HG02870 (cell line): ENCODE measurements at regions not wholly inside any gene's neighbourhood (a gene's known extent, or its start where the extent isn't known, plus 50 kb on each side); places are given as distances from the start of the nearest gene placed in this dataset.
A peak's percentile ranks its signal among the peaks of the same experiment; 100 is the strongest.
"Not testable (repeated sequence)": the region's sequence is repeated elsewhere in the genome, so short reads cannot be mapped to it uniquely, and the experiment has no call there.

Experiments used
- ATAC-seq: cut with Tn5 transposase; IDR thresholded peaks from one replicate; pipeline ENCODE4 v1.9.1; 2021; ENCODE audit warnings: mild to moderate bottlenecking, moderate library complexity; ENCODE audit not compliant: unreplicated experiment

DNA sequence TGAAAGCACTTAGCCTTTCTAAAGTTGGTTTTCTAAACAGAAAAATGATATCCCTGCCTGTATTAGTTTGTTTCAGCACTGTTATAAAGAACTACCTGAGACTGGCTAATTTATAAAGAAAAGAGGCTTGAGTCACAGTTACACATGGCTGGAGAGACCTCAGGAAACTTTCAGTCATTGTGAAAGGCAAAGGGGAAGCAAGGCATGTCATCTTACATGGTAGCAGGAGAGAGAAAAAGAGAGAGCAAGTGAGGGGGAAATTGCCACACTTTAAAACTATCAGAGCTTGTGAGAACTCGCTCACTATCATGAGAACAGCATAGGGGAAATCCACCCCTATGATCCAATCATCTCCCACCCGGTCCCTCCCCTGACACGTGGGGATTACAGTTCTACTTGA is 64.9 kb downstream of the FAM170A start:
- no peak for ATAC-seq

DNA sequence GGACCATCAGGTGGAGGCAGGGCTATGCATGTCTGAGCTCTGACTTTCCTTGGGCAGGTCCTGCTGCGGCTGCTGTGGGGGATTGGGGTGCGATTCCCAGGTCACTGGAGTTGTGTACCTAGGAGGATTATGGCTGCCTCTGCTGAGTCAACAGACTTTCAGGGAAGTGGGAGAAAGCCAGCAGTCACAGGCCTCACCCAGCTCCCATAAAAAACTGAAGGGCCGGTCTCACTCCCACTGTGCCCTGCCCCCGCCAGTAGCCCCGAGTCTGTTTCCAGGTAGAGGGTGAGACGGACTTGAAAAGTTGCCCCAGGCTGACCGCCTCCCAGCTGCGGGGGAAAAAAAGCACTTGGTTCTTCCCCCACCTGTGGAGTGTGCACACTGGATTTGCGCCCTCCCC is 76.7 kb downstream of the FAM170A start:
- no peak for ATAC-seq

DNA sequence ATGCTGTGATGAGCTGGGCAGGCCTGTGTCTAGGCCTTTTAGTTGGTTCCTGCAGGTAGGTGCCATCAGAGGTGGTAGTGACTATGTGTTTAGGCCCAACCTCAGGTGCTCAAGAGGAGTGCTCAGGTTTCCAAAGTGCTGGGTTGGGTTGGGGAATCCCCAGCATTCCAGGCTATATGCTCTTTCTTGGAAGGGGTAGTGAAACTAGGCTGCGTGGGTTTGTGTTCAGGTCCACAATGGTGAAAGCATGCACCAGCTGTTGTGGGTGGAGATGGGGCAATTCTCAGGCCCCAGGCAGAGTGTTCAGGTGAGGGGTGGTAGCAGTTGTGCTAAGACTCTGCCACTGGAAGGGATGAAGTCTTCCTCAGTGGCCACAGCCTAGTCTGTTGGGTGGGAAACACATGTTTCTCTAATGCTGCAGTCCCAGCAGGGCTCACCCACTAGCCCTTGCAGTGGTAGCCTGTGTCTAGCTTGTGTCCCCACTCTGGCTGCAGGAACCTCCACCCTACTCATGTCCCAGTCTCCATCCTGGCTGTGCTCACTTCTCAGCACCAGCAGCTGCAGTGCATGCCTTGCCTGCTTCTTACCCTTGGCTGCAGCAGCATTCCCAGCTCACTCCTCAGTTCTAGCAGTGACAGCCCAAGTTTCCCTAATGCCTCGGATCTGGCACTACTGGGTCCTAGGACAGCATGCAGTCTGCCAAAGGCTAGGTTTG is 78.9 kb downstream of the FAM170A start:
- ATAC-seq = no peak

DNA sequence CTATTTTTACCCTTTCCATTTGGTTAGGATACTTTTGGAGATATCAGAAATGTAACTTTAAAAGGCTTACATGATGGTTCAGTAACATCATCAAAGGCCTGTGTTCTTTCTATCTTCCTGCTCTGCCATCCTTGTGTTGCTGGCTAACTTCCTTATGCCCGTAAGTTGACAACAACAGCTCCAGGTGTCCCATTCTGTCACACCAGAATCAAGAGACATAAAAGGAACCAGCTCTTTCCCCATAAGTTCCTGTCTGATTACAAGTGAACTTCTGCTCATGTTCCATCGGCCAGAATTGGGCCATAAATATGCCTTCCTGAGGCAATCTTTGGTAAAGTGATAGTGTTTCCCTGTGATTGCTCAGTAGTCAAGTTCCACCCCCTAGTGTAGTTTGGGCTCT is 92.4 kb downstream of the FAM170A start:
- no peak for ATAC-seq

DNA sequence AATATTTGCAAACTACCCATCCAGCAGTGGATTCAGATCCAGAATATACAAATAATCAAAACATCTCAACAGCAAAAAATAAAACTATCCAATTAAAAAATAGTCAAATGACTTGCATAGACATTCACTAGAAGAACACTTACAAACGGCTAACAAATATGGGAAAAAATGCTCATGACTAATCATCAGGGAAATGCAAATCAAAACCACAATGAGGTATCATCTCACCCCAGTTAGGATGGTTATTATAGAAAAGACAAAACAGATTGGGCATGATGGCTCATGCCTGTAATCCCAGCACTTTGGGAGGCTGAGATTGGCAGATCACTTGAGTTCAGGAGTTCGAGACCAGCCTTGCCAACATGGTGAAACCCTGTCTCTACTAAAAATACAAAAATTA is 95.9 kb downstream of the FAM170A start:
- not testable (repeated sequence) for ATAC-seq

DNA sequence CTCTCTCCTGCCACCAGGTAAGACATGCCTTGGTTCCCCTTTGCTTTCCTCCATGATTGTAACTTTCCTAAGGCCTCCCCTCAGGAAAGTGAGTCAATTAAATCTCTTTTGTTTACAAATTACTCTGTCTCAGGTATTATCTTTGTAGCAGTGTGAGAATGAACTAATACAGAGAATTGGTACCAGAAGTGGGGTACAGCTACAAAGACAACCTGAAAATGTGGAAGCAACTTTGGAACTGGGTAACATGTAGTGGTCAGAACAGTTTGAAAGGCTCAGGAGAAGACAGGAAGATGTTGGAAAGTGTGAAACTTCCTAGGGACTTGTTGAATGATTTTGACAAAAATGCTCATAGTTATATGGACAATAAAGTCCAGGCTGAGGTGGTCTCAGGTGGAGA is 97.2 kb downstream of the FAM170A start:
- ATAC-seq = no peak

DNA sequence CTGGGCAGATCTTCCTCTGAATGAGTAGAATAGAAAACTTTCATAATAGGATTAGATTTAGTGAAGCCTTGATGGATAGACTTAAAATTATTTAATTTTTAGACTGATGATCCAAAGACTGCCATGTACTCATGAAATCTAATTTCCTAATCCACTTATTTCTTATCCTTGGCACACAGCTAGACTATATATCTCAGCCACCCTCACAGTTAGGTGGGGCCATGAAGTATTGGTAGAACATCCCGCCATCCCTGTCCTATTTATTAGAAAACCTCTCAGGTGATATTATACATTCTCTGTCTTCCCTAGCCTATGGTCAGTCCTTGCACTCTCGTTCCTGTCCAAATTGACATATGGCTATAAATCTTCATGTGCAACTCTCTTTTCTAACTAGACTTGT is 110.9 kb downstream of the FAM170A start:
- no peak for ATAC-seq

DNA sequence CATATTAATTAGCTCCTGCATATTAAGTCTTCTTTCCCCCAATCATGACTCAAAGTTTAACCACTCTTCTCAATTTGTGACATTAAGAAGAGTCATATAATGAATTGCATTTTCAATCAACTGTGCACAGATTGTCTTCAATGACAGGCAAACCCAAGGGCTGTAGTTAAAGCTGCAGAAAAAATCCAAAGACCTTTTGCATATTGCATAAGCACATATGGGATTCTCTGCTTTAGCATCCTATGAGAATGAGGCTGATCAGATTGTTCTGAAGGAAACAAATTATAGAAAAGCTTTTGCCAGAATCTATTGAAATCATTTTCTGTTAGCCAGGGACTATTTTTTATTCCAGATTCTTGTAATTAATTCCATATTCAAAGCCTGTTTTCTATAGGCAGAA is 112.3 kb downstream of the FAM170A start:
- no peak for ATAC-seq

DNA sequence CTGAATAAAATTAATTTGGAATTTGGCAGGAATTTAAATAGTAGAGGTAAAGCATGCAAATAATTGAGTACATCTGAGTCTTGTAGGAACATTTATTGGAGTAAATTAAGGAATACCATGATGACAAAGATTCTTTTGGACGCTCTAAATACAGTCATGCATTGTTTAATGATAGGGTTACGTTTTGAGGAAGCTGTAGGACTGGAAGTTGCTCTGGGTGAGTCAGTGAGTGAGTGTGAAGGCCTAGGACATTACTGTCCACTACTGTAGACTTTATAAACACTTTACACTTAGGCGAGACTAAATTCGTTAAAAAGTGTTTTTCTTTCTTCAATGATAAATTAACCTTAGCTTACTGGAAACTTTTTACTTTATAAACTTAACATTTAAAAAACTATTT is 113.0 kb downstream of the FAM170A start:
- ATAC-seq = no peak

DNA sequence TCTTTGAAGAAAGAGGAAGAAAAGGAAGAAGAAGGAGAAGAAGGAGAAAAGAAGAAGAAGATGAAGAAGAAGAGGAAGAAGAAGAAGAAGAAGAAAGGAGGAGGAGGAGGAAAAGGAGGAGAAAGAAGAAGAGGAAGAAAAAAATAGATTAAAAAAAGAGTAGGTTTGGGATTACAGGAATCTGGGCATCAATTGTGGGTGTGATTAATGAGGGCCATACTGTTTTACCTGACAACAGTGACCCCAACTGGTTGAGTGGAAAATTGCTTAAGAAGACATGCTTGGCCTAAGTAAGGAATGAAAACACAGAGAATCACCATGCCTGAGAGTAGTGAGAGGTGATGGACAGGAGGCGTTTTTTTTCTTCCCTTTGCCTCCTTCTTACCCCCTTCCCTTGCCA is 114.6 kb downstream of the FAM170A start:
- peak; percentile 86 for ATAC-seq

DNA sequence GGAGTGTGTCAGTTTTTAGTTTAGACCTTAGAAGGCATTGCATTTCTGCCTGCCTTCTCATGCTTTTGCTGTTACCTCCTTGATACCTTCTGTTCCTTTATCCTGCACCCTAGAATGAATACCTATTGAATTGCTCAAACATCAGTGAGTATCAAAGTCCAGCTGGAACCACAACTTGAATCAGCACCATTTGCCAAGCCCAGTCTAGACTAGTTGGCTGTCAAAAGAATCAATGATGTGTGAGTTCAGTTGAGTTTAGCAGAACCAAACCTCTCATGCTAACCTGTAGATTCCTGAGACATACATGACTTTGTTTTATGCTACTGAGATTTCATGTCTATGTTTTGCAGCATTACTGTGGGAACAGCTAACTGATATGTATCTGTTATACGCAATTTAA is 116.6 kb downstream of the FAM170A start:
- no peak for ATAC-seq

DNA sequence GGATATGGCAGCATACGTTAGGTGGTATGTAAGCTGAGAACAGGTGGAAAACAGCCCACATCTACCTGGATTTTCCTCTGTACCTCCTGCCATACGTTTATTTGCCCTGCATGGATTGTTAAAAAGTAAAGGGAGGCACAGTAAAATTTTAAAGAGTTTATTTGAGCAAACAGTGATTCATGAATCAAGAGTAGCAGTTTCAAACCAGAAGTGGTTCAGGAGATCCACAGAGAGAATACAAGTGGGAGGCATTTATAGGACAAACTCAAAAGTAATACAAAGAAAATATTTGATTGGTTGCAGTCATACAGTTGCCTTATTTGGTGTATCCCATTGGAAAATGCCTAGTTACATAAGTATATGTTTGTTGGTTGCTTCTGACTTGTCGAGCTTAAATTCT is 117.6 kb downstream of the FAM170A start:
- ATAC-seq = no peak

DNA sequence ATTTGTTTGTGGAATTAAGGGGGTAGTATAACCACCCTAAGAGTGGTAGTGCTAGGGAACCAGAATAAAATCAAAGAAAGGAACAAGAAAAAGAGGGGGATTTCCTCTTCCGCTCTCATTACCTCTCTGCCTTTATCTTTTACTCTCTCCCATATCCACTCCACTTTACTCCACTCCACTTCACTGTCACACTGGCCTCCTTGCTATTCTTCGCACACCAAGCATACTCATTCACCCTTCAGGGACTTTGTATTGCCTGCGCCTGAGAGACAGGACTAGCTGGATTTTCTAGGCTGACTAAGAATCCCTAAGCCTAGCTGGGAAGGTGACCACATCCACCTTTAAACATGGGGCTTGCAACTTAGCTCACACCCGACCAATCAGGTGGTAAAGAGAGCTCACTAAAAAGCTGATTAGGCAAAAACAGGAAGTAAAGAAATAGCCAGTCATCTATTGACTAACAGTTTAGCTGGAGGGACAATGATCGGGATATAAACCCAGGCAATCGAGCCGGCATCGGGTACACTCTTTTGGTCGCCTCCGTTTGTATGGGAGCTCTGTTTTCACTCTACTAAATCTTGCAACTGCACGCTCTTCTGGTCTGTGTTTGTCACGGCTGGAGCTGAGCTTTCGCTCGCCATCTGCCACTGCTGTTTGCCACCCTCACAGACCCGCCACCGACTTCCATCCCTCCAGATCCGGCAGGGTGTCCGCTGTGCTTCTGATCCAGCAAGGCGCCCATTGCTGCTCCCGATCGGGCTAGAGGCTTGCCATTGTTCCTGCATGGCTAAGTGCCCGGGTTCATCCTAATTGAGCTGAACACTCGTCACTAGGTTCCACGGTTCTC is 121.8 kb downstream of the FAM170A start:
- no peak for ATAC-seq

DNA sequence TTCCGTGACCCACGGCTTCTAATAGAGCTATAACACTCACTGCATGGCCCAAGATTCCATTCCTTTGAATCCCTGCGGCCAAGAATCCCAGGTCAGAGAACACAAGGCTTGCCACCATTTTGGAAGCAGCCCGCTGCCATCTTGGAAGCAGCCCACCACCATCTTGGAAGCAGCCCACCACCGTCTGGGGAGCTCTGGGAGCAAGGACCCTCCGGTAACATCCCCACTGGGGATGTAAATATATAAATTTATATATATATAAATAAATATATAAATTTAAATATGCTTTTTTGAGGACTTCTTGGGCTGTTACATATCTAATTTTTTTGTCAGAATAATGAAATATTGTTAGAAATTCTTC is 122.4 kb downstream of the FAM170A start:
- no peak for ATAC-seq

DNA sequence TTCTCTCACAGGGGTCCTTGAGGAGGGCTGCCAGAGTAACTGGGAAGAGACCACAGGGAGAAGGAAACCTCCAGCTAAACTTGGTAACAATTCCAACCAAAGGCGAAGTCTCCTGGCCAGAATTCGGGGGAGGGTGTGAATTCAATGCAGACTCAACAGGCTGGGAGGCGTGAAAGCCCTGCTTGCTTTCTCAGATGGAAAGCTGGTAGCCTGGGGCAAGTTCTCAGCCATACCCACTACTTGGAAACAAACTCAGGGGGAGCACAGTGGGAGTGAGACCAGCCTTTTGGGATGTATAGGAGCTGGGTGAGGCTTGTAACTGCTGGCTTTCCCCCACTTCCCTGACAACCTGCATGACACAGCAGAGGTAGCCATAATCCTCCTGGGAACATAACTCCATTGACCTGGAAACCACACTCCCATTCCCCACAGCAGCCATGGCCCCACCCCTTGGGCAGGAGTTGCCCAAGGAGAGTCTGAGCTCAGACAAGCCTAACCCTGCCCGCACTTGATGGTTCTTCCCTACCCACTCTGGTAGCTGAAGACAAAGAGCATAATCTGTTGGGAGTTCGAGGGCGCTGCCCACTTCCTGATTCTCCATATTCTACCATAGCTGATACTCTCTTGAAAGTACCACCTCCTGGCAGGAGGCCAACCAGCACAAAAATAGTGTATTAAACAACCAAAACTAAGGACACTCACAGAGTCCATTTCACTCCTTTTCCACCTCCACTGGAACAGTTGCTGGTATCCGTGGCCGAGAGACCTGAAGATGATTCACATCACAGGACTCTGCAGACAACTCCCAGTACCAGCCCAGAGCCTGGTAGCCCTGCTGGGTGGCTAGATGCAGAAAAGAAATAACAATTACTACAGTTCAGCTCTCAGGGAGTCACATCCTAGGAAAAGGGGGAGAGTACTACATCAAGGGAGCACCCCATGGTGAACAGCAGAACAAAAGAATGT is 123.8 kb downstream of the FAM170A start:
- ATAC-seq = no peak

DNA sequence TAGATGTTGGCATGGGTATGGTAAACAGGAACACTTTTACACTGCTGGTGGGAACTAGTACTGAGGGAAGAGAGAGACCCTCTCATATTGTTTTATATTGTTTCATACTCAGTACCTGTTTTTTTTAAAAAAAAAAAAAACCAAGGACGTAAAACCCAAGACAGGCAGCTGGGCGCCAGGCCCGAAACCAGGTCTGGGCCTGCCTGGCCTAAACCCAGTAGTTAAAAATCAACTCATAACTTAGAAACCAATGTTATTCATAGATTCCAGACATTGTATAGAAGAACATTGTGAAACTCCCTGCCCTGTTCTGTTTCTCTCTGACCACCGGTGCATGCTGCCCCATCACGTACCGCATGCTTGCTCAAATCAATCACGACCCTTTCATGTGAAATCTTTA is 125.5 kb downstream of the FAM170A start:
- ATAC-seq = not testable (repeated sequence)

DNA sequence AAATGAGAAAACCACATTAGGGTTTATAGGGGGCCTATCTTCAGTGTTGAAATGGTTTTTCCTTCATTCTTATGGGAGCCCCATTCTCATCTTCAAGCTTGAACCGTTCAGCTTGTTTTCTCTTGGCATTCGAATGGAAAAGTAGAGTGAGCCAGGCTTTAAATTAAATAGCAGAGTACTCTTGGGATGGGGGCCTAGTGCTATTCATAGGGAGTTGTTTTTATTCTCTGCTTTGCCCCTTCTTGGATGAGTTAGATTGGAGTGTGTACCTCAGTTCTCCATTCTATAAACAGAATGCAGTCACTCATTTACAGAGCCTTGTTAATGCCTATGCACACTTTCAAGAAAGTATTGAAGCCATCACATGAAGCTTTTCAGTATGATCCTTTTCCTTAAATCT is 127.9 kb downstream of the FAM170A start:
- ATAC-seq = no peak

DNA sequence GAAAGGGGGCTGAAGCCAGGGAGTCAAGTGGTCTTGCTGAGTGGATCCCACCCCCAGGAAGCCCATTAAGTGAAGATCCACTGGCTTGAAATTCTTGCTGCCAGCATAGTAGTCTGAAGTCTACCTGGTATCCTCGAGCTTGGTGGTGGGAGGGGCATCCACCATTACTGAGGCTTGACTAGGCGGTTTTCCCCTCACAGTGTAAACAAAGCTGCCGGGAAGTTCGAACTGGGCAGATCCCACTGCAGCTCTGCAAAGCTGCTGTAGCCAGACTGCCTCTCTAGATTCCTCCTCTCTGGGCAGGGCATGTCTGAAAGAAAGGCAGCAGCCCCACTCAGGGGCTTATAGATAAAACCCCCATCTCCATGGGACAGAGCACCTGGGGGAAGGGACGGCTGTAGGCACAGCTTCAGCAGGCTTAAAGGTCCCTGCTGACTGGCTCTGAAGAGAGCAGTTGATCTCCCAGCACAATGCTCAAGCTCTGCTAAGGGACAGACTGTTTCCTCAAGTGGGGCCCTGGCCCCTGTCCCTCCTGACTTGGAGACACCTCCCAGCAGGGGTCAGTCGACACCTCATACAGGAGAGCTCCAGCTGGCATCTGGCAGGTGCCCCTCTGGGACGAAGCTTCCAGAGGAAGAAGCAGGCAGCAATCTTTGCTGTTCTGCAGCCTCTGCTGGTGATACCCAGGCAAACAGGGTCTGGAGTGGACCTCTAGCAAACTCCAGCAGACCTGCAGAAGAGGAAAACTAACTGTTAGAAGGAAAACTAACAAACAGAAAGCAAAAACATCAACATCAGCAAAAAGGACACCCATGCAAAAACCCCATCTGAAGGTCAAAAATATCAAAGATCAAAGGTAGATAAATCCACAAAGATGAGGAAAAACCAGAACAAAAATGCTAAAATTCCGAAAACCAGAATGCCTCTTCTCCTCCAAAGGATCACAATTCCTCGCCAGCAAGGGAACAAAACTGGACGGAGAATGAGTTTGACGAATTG is 140.6 kb downstream of the FAM170A start:
- not testable (repeated sequence) for ATAC-seq

DNA sequence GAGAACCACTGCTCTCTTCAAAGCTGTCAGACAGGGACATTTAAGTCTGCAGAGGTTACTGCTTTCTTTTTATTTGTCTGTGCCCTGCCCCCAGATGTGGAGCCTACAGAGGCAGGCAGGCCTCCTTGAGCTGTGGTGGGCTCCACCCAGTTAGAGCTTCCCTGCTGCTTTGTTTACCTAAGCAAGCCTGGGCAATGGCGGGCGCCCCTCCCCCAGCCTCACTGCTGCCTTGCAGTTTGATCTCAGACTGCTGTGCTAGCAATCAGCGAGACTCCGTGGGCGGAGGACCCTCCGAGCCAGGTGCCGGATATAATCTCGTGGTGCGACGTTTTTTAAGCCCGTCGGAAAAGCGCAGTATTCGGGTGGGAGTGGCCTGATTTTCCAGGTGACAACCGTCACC is 150.8 kb downstream of the FAM170A start:
- not testable (repeated sequence) for ATAC-seq

DNA sequence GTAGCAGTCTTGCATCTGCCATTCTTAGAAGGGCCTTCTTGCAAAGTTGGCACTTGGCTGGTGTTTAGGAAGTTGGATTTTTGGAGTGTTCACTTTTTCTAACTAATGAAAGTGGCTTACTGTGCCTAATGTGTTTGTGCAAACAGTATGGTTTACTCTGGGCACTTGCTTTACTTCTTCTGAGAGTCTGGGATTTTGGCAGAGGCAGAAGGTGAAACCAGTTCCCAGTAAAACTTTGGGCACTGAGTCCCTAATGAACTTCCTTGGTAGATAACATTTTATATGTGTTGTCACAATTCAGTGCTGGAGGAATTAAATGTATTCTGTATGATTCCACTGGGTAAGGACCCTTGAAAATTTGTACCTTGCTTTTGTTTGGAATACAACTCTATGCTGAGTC is 155.7 kb downstream of the FAM170A start:
- no peak for ATAC-seq
